NCI-H128 (cell line): ENCODE measurements at regions not wholly inside any gene's neighbourhood (a gene's known extent, or its start where the extent isn't known, plus 50 kb on each side); places are given as distances from the start of the nearest gene placed in this dataset.
A peak's percentile ranks its signal among the peaks of the same experiment; 100 is the strongest.
"Not testable (repeated sequence)": the region's sequence is repeated elsewhere in the genome, so short reads cannot be mapped to it uniquely, and the experiment has no call there.

ENCODE experiments used
- DNase-seq: peaks from one replicate; lab custom pipeline; 2025; ENCODE audit not compliant: unreplicated experiment; lab: John Stamatoyannopoulos, UW

DNA sequence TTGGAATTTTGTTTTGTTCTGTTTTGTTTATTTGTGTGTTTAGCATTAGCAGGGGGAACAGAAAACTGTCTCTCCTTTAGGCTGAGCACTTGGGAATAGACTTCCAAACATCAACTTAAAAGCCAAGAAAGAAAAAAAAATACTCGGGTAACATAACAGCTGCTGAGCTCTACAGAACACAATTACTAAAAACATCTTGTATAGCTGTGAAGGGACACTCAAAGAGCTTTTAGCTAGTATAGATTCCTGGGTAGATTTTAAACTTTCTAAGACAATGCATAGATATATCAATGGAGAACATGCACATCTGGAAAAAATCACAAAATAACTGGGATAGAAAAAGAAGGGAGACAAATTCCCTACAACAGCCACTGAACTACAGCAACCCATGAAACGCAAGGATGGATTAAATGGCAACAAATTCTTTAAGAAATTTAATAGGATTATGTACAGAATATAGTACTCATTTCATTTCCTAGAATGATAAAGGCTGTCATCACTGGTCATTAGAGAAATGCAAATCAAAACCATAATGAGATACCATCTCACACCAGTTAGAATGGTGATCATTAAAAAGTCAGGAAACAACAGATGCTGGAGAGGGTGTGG is 174.3 kb upstream of the KRR1 start:
- no peak for DNase-seq

DNA sequence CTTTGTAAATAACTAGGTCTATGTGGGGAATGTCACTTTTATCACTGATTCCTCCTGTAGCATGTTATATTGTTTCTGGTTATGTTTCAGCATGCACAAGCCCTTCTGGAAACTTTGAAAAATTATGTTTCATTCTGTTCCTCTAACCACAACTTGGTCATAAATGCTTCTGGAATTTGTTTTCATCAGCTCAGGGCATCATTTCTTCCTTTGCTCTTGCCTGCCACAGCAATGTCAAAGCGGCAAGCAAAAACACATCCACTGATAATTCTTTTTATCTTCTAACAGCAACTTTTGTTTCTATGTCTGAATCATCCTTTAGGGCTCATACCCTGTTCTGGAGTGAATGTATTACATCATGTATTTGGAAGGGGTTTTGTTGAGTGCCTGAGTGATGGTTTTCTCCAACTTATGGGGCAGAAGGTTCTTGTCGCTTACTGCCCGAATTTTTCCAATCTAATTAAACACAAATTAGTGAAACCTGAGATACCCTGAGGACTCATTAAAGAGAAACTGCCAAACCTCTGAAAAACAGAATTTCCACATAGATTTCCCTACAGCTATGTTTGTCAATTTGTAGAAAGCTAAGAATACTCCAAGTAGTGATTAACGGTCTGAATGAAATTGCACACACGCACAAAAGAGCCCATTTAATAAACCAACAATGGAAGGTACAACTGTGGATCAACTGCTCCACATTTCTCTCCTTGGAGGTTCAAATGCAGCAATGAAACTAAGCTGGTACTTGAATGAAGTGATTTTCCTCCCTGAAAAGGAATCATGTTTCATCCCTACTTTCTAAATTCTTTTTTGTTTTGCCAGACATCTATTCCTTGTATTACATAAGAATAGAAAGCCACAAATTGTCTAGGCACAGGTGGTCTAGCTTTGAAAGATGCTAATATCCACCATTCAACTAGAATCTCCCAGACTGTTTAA is 173.5 kb upstream of the KRR1 start:
- peak; percentile 27 for DNase-seq

DNA sequence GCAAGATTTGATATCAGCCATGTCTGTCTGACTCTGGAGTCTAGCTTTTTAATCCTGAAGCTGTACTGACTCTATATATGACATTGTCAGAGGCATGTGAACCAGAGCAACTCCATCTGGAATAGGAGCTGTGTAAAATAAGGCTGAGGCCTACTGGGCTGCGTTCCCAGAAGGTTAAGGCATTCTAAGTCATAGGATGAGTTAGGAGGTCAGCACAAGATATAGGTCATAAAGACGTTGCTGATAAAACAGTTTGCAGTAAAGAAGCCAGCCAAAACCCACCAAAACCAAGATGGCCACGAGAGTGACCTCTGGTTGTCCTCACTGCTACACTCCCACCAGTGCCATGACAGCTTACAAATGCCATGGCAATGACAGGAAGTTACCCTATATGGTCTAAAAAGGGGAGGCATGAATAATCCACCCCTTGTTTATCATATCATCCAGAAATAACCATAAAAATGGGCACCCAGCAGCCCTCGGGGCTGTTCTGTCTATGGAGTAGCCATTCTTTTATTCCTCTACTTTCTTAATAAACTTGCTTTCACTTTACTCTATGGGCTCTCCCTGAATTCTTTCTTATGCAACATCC is 172.7 kb upstream of the KRR1 start:
- not testable (repeated sequence) for DNase-seq

DNA sequence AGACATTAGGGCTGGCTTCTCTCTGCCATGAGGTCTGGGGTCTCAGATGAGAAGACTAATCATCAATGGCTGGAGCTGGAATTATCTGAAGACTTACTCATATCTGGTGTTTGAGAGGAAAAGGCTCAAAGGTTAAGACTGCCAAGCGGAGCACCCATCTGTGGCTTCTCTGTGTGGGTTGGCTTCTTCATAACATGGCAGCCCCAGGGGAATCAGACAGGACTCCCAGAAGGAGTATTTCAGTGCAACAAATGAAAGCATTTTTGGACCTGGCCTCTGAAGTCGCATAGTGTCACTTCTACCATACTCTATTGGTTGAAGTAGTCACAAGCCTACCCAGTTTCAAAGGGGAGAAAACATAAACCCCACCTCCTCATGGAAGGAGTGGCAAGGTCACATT is 171.8 kb upstream of the KRR1 start:
- no peak for DNase-seq

DNA sequence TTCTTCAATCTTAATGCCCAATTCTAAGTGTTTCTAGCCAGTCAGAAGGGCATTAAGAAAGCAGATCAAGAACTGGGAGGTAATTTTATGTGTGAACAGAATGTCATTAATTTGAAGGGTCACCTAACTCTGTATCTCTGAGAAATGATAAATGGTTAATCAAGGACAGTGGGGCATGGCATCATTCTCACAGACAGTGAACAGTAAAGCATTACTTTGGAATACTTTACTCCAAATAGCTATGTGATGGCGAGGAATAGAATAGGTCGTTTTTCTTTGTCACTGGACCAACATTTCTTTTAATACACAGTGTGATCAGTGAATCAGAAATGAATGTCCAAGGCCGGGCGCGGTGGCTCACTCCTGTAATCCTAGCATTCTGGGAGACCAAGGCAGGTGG is 166.1 kb upstream of the KRR1 start:
- DNase-seq = no peak

DNA sequence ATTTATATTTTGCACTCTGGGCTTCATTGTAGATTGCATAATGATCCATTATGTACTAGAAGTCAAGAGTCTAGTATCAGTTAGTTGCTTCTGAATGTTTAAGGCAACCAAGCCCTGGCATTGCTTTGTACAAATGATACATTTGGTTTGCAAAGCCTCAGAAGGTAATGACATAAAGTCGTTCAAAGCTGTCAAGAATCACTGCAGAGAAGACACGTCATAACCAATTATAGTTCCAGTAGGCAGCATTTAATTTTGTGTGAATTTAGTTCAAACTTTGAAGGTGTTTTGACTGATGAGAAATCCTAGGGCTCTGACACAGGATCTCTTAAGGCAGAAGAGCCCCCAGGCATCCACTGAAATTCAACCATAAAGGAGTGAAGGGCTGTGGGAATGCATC is 163.0 kb upstream of the KRR1 start:
- no peak for DNase-seq

DNA sequence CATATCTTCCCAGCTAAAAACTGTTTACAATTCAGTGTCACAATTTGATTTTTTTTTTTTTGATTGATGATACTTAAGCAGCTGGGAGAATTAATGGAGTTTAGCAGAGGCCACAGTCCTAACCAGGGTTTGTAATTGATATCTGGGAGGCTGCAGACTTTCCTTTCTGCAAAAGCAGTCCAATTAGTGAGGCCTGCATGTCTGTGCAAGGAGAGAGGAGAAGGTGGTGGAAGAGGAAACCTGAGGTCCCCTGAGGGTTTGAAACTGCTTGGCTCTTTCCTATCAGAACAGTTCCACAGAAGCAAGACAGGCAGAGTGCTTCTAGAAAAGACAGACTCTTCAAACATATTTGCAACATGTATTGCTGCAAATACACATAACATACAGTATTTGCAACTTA is 160.8 kb upstream of the KRR1 start:
- no peak for DNase-seq

DNA sequence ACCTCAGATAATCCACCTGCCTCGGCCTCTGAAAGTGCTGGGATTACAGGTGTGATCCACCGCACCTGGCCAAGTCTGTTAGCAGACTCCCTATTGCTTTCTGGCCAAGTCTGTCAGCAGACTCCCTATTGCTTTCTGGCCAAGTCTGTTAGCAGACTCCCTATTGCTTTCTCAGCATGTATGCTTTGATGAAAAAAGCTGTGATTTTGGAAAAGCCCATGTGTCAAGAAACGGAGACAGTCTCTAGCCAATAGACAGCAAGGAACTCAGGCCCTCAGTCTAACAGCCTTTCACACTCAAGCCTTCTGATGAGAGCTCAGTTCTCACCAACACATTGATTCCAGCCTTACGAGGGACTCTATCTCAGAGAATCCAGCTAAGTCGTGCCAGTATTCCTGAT is 158.8 kb upstream of the KRR1 start:
- DNase-seq = no peak

DNA sequence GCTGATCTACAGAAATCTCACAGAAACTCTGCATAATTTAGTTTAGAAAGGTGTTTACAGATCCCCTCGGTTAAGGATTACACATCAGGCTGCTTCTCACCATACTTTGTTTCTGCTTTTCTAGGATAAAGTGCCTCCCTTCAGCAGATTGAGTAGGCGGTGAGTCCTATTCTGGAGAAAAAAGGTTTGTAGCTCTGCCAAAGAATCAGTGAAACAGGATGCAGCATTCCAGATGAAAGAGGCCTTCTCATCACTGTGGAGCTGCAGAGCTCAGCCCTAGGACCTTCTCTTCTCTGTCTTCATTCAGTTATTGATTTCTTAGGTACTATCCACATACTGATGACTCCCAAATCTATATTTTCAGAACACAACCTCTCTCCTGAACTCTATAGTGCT is 155.5 kb upstream of the KRR1 start:
- no peak for DNase-seq

DNA sequence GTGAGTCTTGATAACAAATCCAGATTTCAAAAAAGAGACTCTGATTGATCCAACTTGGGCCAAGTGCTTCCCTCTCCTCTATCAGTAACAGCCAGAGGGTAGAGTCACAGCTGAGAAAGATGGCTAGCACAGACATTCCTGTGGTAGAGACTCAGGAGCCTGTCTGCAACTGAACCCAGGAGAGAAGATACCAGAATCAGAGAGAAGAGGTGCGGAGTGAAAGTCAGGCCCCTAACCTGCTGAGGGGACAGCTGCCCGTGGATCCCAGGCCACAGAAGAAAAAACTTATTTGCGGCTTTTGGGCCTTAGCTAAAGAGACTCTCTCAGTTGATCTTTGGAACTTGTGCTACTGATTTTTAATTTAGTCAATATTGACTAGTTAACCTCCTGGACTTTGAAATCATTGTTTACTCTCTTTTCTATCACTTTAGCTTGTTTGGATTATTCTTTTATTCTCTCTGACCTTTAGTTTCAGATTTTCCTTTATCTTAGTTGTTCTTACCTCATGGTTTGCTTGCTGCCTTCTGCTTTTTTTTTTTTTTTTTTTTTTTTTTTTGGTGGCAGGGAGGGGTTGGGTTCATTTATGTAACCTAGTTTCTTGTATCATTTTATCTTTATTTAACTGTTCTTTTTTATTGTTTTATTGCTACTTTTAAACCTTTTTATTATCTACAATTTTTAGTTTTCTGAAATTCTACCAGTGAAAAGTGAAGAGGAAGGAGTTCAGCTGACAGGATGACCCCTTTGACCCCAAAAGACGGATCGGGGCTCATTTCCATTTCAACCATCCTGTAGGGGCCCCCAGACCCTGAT is 154.9 kb upstream of the KRR1 start:
- no peak for DNase-seq

DNA sequence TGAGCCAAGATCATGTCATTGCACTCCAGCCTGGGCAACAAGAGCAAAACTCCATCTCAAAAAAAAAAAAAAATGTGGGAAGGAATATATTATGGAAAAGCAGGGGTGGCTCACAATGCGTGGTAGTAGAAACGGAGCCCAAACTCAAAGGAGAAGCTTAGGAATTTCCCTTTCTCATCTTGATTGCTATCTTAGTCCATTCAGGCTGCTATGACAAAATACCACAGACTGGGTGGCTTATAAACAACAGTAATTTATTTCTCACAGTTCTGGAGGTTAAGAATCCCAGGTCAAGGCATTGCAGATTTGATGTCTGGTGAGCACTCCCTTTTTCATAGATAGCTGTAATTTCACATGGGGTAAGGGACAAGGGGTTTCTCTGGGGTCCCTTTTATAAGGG is 153.8 kb upstream of the KRR1 start:
- no peak for DNase-seq

DNA sequence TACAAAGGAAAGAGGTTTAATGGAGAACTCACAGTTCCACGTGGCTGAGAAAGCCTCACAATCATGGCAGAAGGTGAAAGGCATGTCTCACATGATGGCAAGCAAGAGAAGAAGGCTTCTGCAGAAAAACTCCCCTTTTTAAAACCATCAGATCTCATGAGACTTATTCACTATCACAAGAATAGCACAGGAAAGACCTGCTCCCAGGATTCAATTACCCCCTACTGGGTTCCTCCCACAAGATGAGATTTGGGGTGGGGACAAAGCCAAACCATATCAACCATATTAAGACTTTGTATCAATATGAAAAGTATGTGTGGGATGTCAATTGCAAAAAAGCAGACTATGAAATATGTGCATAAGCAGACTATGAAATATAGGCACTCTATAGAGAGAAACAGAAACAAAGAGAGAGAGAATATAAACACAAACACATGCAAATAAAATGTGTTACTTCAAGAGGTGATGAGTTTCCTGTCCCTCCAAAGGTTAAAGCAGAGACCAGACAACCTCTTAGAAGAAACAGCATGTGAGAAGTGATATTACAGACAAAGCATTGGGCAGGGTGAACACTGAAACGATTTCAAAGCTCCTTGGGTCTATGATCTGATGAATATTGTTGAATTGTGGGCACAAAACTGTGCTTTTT is 151.2 kb upstream of the KRR1 start:
- no peak for DNase-seq

DNA sequence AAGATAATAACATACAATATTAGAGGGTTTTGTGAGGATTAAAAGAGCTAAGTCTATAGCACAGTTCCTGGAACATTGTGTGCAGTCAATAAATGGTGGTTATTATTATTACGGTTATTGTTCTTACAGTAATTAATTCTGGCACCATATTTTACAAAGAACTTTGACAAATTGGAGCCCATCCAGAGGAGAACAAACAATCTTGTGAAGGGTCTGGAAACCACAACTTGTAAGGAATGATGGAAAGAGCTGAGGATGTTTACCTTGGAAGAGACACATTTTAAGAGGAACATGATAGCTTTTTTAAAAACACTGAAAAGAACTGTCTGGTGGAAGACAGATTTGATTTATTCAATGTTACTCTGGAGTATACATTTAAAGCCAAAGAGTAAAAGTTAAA is 150.5 kb upstream of the KRR1 start:
- no peak for DNase-seq

DNA sequence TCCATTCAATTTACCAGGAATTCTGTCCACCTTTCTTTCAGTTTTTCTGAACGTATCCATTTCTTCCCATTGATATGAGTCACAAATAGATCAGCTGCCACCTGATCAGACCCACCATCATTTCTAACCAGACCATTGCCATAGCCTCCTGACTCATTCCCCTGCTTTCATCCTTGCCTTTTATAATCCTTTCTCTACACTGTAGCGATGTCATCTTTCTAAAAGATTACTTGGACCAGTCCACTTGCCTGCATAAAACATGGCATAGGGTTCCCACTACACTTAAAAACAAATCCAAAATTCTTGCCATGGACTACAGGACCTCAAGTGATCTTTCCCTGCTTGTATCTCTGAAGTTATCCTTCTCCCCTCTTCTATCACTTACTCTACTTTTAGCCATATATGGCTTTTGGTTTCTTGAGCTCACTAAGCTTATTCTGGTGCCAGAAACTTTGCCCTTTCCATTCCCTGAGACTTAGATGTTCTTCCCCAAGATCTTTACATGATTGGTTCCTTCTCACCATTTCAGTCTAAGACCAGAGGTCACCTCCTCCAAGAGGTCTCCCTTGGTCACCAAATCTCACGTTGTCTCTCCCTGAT is 149.5 kb upstream of the KRR1 start:
- DNase-seq = no peak

DNA sequence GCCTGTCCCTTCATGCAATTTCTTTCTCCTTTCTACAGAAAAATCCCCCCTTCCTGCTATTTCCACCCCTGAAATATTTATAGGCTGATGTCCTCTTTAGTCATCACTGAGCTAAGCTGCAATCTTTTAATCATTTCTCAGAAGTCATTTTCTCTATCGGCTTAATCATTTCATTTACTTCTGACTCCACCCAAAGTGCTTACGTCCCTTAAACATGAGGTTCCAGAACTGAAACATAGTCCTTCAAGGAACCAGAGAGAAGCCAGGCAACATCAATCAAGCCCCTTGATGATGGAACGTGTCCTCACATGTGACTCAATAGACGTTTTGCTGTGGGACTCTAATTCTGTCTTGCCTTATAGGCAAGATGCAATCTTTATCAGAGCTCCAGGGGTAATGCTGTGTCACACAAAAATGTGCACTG is 148.7 kb upstream of the KRR1 start:
- no peak for DNase-seq

DNA sequence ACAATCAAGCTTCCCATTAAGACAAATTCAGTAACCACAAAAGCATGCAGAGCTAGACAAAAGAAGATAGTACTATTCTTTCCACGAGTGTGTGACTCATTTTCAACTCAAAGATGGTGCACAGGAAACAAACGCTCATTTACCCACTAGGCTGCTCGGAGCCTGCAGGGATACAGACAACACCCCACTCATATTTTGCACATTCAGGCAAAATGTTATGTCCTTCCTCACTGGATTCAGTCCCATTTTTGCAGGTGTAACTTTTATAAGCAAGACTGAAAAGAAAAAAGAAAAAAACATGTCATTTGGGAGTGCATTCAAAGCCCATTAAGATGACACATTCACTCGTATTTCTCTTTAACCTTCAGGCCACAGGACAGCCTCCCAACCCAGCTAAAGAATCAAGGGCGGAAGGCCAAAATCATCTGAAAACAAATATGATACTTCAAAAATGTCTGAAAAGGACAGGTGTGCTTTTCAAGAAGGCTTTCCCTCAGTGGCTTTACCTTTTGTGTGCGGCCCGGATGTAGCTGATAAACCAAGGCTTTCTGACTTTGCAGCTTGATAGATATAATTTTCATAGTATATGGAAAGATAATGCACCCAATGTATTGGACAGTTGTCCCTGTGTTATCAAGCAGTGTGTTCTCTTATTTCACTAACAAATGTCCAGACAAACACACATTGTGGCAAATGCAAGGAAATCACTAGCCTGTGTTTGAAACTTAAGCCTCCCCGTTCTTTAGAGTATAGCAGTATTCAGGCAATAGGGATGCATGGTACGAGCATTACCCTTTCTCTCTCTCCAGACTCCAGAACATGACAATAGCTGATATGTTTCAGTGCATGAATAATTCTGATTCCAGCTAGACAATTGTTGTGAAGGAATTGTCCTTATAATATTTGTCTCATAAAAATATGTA is 147.8 kb upstream of the KRR1 start:
- no peak for DNase-seq

DNA sequence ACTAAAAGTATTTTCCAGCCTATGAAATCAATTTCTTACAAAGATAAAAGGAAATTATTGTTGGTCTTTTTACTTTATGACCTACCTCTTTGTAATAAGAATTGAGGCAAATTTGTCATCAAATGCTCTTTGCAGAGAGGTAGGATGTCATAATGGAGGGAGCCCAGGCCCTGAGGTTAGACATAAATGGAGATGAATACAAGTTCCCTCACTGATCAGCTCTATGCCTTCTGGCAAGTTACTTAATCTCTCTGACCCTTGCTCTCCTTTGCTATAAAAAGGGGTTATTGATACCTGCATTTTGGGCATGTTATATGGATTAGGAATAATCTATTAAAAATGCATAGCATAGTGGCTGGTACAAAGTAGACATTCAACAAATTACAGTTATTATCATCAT is 146.9 kb upstream of the KRR1 start:
- DNase-seq = no peak

DNA sequence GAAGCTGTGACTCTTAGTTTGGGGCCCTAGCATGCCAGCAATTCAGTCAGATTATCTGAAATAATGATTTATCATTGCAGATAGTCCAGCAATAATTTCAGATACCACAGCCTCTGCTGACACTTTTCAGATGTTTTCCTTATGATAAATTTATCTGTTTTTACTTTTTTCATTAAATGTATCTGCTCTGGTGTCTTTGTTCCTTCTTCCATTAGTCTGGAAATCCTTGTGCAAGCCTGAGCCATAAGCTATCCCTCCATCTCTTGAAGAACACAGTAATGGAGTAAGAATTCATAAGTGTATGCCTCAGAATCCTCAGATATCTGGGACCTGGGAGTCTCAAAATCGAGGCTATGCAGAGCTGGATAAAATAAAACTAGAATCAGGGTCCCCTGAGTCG is 146.4 kb upstream of the KRR1 start:
- DNase-seq = no peak

DNA sequence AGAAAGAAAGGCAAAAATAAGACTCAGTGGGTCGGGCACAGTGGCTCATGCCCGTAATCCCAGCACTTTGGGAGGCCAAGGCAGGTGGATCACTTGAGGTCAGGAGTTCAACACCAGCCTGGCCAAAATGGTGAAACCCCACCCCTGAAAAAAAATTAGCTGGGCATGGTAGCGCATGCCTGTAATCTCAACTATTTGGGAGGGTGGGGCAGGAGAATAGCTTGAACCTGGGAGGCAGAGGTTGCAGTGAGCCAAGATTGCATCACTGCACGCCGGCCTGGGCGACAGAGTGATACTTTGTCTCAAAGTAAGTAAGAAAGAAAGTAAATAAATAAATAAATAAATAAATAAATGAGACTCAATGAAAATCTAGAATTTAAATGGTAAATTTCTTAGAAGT is 145.9 kb upstream of the KRR1 start:
- DNase-seq = not testable (repeated sequence)
